ENCODE measurements at regions not wholly inside any gene's neighbourhood (a gene's known extent, or its start where the extent isn't known, plus 50 kb on each side); places are given as distances from the start of the nearest gene placed in this dataset.

DNA sequence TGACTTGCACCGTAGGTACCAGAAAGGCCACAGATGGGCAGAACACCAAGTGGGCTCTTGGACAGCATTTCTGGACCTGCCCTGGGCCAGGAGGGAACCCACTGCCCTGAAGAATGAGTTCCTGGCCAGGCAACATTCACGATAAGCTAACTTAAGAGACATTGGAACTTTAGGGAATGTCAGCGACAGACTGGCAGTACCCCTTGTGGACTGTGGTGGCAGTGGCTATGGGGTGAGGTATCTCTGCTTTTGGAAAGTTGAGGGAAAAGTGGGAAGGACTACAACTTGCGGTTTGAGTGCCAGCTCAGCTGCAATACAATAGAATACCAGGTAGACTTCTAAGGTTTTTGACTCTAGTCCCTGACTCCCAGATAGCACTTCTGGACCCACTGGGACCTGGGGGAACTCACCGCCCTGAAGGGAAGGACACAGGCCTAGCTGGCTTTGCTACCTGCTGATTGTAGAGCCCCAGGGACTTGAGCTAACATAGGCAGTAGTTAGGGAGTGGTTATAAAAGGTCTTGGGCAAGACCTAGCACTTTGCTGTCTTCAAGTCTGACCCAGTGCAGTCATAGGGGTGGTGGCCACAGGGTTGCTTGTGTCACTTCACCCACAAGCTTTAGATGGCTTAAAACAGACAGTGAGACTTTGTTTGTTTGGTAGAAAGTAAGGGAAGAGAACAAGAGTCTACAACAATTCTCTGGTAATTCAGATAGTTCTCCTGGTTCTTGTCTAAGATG is 617.6 kb downstream of the COL12A1 start:
- TF ChIP-seq CTCF (conservative IDR thresholded peaks at IDR 0.05; ENCODE audit: low read length) (no peak), EZH2phosphoT487 (IDR thresholded peaks at IDR 0.05; ENCODE audit: borderline replicate concordance, low read depth, low read length) (no peak)
